Testis (tissue), 2 donors: ENCODE measurements at regions not wholly inside any gene's neighbourhood (a gene's known extent, or its start where the extent isn't known, plus 50 kb on each side); places are given as distances from the start of the nearest gene placed in this dataset.

Experiments
- DNase-seq: peaks from one replicate; pipeline ENCODE4 v3.0.0-alpha.2; 2019
- H3K27ac ChIP-seq, 2 donors: fragments of 200-600 bp; sonication (generic); one replicate each; pipeline ENCODE4 v1.5.1; 2019
- H3K27me3 ChIP-seq: fragments of 200-600 bp; sonication (generic); one replicate; pipeline ENCODE4 v1.5.1; 2019
- H3K36me3 ChIP-seq: fragments of 200-600 bp; sonication (generic); one replicate; pipeline ENCODE4 v1.5.1; 2017; ENCODE audit warnings: low read depth; ENCODE audit errors: missing control alignments
- H3K4me1 ChIP-seq: fragments of 200-600 bp; sonication (generic); one replicate; pipeline ENCODE4 v1.5.1; 2019
- H3K4me3 ChIP-seq, 2 donors: fragments of 200-600 bp; sonication (generic); one replicate each; pipeline ENCODE4 v1.5.1; 2017 to 2019
- H3K9me3 ChIP-seq: fragments of 200-600 bp; sonication (generic); one replicate; pipeline ENCODE4 v1.5.1; 2017
- CTCF ChIP-seq, 3 experiments: fragments of 450-650 bp in 2 of 3; fragments of 200-600 bp in 1 of 3; sonication (generic) in 1 of 3; IDR thresholded peaks; one replicate each; pipeline ENCODE4 v1.5.1; 2016 to 2019; ENCODE audit warnings: antibody characterized with exemption in 3 of 3, mild to moderate bottlenecking in 2 of 3, moderate library complexity in 1 of 3
- POLR2A ChIP-seq: fragments of 450-650 bp; IDR thresholded peaks from one replicate; pipeline ENCODE4 v1.6.1; 2017; ENCODE audit warnings: antibody characterized with exemption, mild to moderate bottlenecking, moderate library complexity
- WGBS, 2 donors: methylation state at CpG; one replicate each; pipeline ENCODE4 v1.1.5; 2018; 5-methylcytosine and 5-hydroxymethylcytosine counted together
- intact Hi-C: fragments of 100-400 bp; cut with DNase I; formaldehyde crosslinking; loops from one replicate; pipeline ENCODE4 v1.15.1; 2023; ENCODE audit warnings: low total_unique reads

- intact Hi-C loops: no loop called here
- Histone ChIP-seq H3K9me3 (no peaks in the 10 kb centered on the region), H3K27me3 (no peaks in the 10 kb centered on the region), H3K4me1 (no peaks in the 10 kb centered on the region), H3K4me3 (no peak overlapping the region), H3K27ac (no peak overlapping the region), H3K36me3 (no peaks in the 10 kb centered on the region)
- TF ChIP-seq CTCF (IDR thresholded peaks at IDR 0.05) (no peak), POLR2A (no peak)
- DNase-seq: no peak
Observed at GRCh38 chr2:173629076-173629475, 274.4 kb downstream of the CDCA7 start.

GRCh38 chr2:173630425-173631126 is 275.9 kb downstream of the CDCA7 start:
- Histone ChIP-seq H3K27ac (no peak overlapping the region), H3K4me3 (no peak overlapping the region), H3K27me3 (no peaks in the 10 kb centered on the region), H3K4me1 (no peaks in the 10 kb centered on the region), H3K36me3 (no peaks in the 10 kb centered on the region), H3K9me3 (no peaks in the 10 kb centered on the region)
- DNase-seq: no peak
- 60% methylated on average over 9 of the region's 9 CpGs for WGBS, 2 donors
- intact Hi-C loops: no loop called here
- no peak for TF ChIP-seq POLR2A
- TF ChIP-seq CTCF (IDR thresholded peaks at IDR 0.05): no peak

- no peak overlapping the region for H3K27ac ChIP-seq
- H3K36me3 ChIP-seq: no peaks in the 10 kb centered on the region
- TF ChIP-seq CTCF (IDR thresholded peaks at IDR 0.05) (no peak), POLR2A (no peak)
- no peak overlapping the region for H3K4me3 ChIP-seq
- DNase-seq: no peak
- intact Hi-C loops: no loop called here
- WGBS, 2 donors: 26 to 32% methylated on average over 4 of the region's 4 CpGs
- H3K4me1 ChIP-seq: no peaks in the 10 kb centered on the region
- no peaks in the 10 kb centered on the region for H3K27me3 ChIP-seq
- H3K9me3 ChIP-seq: no peaks in the 10 kb centered on the region
Observed at GRCh38 chr2:173631127-173631460, 276.4 kb downstream of the CDCA7 start.

- Histone ChIP-seq H3K36me3 (no peaks in the 10 kb centered on the region), H3K9me3 (no peaks in the 10 kb centered on the region), H3K4me3 (no peak overlapping the region), H3K4me1 (no peaks in the 10 kb centered on the region), H3K27me3 (no peaks in the 10 kb centered on the region), H3K27ac (no peak overlapping the region)
- 72 to 93% methylated on average over 3 of the region's 3 CpGs for whole genome bisulfite sequencing, 2 donors
- no peak for TF ChIP-seq CTCF (IDR thresholded peaks at IDR 0.05)
- TF ChIP-seq POLR2A: no peak
- DNase-seq: no peak
- intact Hi-C loops: no loop called here
Observed at GRCh38 chr2:173644146-173644545, 289.5 kb downstream of the CDCA7 start.

- Histone ChIP-seq H3K36me3 (no peaks in the 10 kb centered on the region), H3K27me3 (no peaks in the 10 kb centered on the region), H3K4me3 (no peak overlapping the region), H3K27ac (no peak overlapping the region), H3K9me3 (no peaks in the 10 kb centered on the region), H3K4me1 (no peaks in the 10 kb centered on the region)
- intact Hi-C loops: no loop called here
- no peak for TF ChIP-seq CTCF (IDR thresholded peaks at IDR 0.05)
- TF ChIP-seq POLR2A: no peak
- DNase-seq: no peak
- WGBS, 2 donors: 91 to 92% methylated on average over 8 of the region's 8 CpGs
Observed at GRCh38 chr2:173647681-173648311, 293.1 kb downstream of the CDCA7 start.
